DND-41 (cell line): ENCODE measurements at regions not wholly inside any gene's neighbourhood (a gene's known extent, or its start where the extent isn't known, plus 50 kb on each side); places are given as distances from the start of the nearest gene placed in this dataset.

Experiments
- ATAC-seq: fragments of 200-7000 bp; cut with Tn5 transposase; 3 replicates; pipeline ENCODE4 v1.9.1; 2021; ENCODE audit warnings: low read depth; ENCODE audit not compliant: insufficient read depth
- DNase-seq: peaks from one replicate; pipeline ENCODE4 v3.0.0-alpha.2; 2020
- H2AFZ ChIP-seq: 2 replicates; pipeline ENCODE4 v1.6.0; 2012; ENCODE audit warnings: low read depth, low read length
- H3K27ac ChIP-seq: 2 replicates; pipeline ENCODE4 v1.5.1; 2012; ENCODE audit warnings: low read length, inconsistent platforms
- H3K27me3 ChIP-seq: fragments of 200-600 bp; sonication (generic); 2 replicates; pipeline ENCODE4 v1.6.0; 2012; ENCODE audit warnings: low read length, mild to moderate bottlenecking, inconsistent platforms; ENCODE audit not compliant: insufficient read depth, poor library complexity
- H3K36me3 ChIP-seq: 2 replicates; pipeline ENCODE4 v1.5.1; 2012; ENCODE audit warnings: low read length, inconsistent platforms; ENCODE audit not compliant: insufficient read depth
- H3K4me1 ChIP-seq: 2 replicates; pipeline ENCODE4 v1.5.1; 2012; ENCODE audit warnings: mild to moderate bottlenecking, low read length; ENCODE audit not compliant: insufficient read depth
- H3K4me2 ChIP-seq: 2 replicates; pipeline ENCODE4 v1.6.0; 2012; ENCODE audit warnings: mild to moderate bottlenecking, moderate library complexity, low read length, inconsistent platforms; ENCODE audit not compliant: insufficient read depth
- H3K4me3 ChIP-seq, 2 experiments: fragments of 200-600 bp in 1 of 2; shearing (Covaris generic) in 1 of 2; 2 replicates each; pipeline ENCODE4 v1.5.1; 2012 to 2016; ENCODE audit warnings: inconsistent platforms in 2 of 2, low read length in 2 of 2, mild to moderate bottlenecking in 2 of 2, low read depth in 1 of 2, moderate library complexity in 1 of 2
- H3K79me2 ChIP-seq: 2 replicates; pipeline ENCODE4 v1.6.0; 2012; ENCODE audit warnings: low read length, inconsistent platforms; ENCODE audit not compliant: insufficient read depth
- H3K9ac ChIP-seq: 2 replicates; pipeline ENCODE4 v1.6.0; 2012; ENCODE audit warnings: low read depth, mild to moderate bottlenecking, inconsistent platforms, low read length, moderate library complexity
- H3K9me3 ChIP-seq: 2 replicates; pipeline ENCODE4 v1.5.1; 2012; ENCODE audit warnings: low read length, moderate library complexity, mild to moderate bottlenecking, inconsistent platforms; ENCODE audit not compliant: insufficient read depth, severe bottlenecking
- H4K20me1 ChIP-seq: 2 replicates; pipeline ENCODE4 v1.6.0; 2012; ENCODE audit warnings: low read length; ENCODE audit not compliant: insufficient read depth
- EZH2 ChIP-seq: IDR thresholded peaks from 3 replicates; pipeline ENCODE4 v1.6.1; 2012; ENCODE audit warnings: borderline replicate concordance, low read depth, mild to moderate bottlenecking, moderate library complexity, low read length, inconsistent platforms; ENCODE audit not compliant: severe bottlenecking
- TF ChIP-seq, protein P1 (sequence below): IDR thresholded peaks from 2 replicates; pipeline ENCODE4 v1.5.1; 2012; ENCODE audit warnings: borderline replicate concordance, low read length, moderate library complexity, mild to moderate bottlenecking; ENCODE audit not compliant: poor library complexity, severe bottlenecking; ENCODE audit errors: extremely low read depth

DNA sequence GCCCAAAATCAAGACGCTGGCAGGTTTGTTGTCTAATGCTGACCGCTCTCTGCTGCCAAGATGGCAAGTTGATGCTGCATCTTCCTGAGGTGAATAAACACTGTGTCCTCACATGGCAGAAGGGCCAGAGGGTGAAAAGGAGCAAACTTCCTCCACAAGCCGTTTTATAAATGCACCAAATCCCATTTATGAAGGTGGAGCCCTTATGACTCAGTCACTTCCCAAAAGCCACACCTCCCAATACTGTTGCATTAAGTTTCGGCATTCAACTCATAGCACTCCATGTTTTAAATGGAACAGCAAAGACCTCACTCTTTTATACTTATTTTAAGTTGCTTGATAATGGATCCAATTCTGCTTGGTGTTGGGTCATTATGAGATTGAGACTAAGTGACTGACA is 316.6 kb downstream of the RFPL4B start:
- ATAC-seq: no peak
- no peak for DNase-seq
- Histone ChIP-seq H3K27ac (no peak overlapping the region), H3K4me1 (no peaks in the 10 kb centered on the region), H3K4me2 (no peak overlapping the region), H3K36me3 (no peaks in the 10 kb centered on the region), H3K79me2 (no peaks in the 10 kb centered on the region), H4K20me1 (no peaks in the 10 kb centered on the region), H2AFZ (no peak overlapping the region), H3K27me3 (no peaks in the 10 kb centered on the region), H3K4me3 (no peak overlapping the region), H3K9me3 (no peaks in the 10 kb centered on the region), H3K9ac (no peak overlapping the region)
- TF ChIP-seq EZH2: no peak
- TF ChIP-seq, protein P1, sequence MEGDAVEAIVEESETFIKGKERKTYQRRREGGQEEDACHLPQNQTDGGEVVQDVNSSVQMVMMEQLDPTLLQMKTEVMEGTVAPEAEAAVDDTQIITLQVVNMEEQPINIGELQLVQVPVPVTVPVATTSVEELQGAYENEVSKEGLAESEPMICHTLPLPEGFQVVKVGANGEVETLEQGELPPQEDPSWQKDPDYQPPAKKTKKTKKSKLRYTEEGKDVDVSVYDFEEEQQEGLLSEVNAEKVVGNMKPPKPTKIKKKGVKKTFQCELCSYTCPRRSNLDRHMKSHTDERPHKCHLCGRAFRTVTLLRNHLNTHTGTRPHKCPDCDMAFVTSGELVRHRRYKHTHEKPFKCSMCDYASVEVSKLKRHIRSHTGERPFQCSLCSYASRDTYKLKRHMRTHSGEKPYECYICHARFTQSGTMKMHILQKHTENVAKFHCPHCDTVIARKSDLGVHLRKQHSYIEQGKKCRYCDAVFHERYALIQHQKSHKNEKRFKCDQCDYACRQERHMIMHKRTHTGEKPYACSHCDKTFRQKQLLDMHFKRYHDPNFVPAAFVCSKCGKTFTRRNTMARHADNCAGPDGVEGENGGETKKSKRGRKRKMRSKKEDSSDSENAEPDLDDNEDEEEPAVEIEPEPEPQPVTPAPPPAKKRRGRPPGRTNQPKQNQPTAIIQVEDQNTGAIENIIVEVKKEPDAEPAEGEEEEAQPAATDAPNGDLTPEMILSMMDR: no peak

DNA sequence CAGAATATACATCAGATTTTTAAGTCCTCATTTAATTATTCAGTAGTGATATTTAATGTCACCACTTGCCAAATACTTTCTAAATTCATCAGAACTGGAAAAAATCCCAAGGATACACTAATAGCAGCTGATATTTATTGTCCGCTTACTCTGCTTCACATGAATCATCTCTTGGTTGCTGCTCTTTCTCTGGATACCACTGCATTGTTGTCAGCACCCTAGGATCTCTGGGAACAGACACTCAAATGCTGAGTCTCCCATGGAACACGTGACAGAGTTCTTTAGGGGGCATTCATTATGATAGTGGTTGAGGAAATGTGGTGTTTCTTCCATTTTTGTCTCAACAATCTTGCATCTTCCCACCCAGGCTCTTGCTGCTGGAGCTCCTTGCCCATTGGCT is 318.0 kb downstream of the RFPL4B start:
- H4K20me1 ChIP-seq: no peaks in the 10 kb centered on the region
- H3K27me3 ChIP-seq: no peaks in the 10 kb centered on the region
- no peaks in the 10 kb centered on the region for H3K36me3 ChIP-seq
- no peaks in the 10 kb centered on the region for H3K9me3 ChIP-seq
- H3K9ac ChIP-seq: no peak overlapping the region
- H3K4me2 ChIP-seq: no peak overlapping the region
- no peaks in the 10 kb centered on the region for H3K4me1 ChIP-seq
- ATAC-seq (no peak), DNase-seq (no peak)
- H3K79me2 ChIP-seq: no peaks in the 10 kb centered on the region
- H3K27ac ChIP-seq: no peak overlapping the region
- TF ChIP-seq EZH2: no peak
- TF ChIP-seq, protein P1: no peak
- H3K4me3 ChIP-seq: no peak overlapping the region
- H2AFZ ChIP-seq: no peak overlapping the region

DNA sequence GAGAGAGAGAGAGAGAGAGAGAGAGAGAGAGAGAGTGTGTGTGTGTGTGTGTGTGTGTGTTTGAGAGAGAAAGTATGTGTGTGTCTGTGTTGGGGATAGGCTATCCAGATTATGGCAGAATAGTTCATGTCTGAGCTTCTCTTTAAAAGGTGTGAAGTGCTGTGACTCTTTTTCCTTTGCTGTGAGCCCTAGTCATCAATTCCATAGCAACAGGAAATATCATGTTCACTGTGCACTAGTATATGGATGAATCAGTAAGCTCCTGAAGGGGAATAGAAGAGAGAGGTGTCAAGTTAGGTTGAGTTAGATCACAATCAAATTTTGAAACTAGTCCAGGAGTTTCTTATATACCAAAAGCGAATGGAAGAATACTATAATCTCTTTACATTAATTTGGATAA is 318.7 kb downstream of the RFPL4B start:
- Histone ChIP-seq H3K27ac (no peak overlapping the region), H3K79me2 (no peaks in the 10 kb centered on the region), H3K4me2 (no peak overlapping the region), H3K9me3 (no peaks in the 10 kb centered on the region), H2AFZ (no peak overlapping the region), H3K27me3 (no peaks in the 10 kb centered on the region), H3K36me3 (no peaks in the 10 kb centered on the region), H3K4me3 (no peak overlapping the region), H3K9ac (no peak overlapping the region), H3K4me1 (no peaks in the 10 kb centered on the region), H4K20me1 (no peaks in the 10 kb centered on the region)
- ATAC-seq (no peak), DNase-seq (no peak)
- no peak for TF ChIP-seq EZH2
- TF ChIP-seq, protein P1: no peak

DNA sequence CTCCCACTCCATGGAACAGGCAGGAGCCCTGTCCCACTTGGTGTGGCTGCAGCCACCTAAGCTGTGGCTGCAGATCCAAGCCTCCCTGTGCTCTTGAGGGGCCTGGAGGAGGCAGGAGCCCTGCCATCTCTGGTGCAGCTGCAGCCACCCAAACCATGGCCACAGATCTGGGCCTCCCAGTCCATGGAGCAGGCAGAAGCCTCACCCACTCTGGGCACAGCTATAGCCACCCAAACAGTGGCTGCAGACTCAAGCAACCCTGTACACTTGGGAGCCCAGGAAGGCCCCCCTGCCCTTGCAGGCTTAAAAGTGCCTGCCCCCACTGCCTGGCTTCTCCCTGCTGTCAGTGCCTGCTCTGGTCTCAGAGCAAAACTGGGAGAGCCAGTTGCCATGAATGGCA is 320.3 kb downstream of the RFPL4B start:
- Histone ChIP-seq H3K27ac (no peak overlapping the region), H3K27me3 (no peaks in the 10 kb centered on the region), H3K36me3 (no peaks in the 10 kb centered on the region), H2AFZ (no peak overlapping the region), H3K9ac (no peak overlapping the region), H3K4me1 (no peaks in the 10 kb centered on the region), H3K4me3 (no peak overlapping the region), H3K9me3 (no peaks in the 10 kb centered on the region), H4K20me1 (no peaks in the 10 kb centered on the region), H3K4me2 (no peak overlapping the region), H3K79me2 (no peaks in the 10 kb centered on the region)
- TF ChIP-seq, protein P1: no peak
- no peak for ATAC-seq
- DNase-seq: no peak
